HCT116 (cell line): ENCODE measurements at regions not wholly inside any gene's neighbourhood (a gene's known extent, or its start where the extent isn't known, plus 50 kb on each side); places are given as distances from the start of the nearest gene placed in this dataset.

Source experiments
- ATAC-seq: fragments of 200-7000 bp; cut with Tn5 transposase; 2 replicates; pipeline ENCODE4 v1.9.1; 2020; ENCODE audit warnings: mild to moderate bottlenecking, moderate library complexity
- BruUV-seq: library from RNA; stranded (reverse); fragments of 400-500 nt; replicated peaks from 2 replicates; lab custom pipeline; 2021; lab: Mats Ljungman, UMichigan
- CTCF ChIA-PET: fragments of 300-600 bp; sonication (Branson Sonifier 250); formaldehyde crosslinking; loops from one replicate; lab custom pipeline; 2021; ENCODE audit warnings: antibody characterized with exemption; lab: Charles Lee
- POLR2A ChIA-PET: fragments of 300-600, 350-600 bp; sonication (Branson Sonifier 250); formaldehyde crosslinking; loops from one replicate; lab custom pipeline; 2021; ENCODE audit warnings: antibody characterized with exemption; lab: Charles Lee
- RAD21 ChIA-PET, 2 experiments: fragments of 300-600 bp; sonication (Branson Sonifier 250); formaldehyde crosslinking; loops; one replicate each; lab custom pipeline; 2023; ENCODE audit warnings: low total read pairs in 2 of 2; ENCODE audit not compliant: uncharacterized antibody in 2 of 2, unreplicated experiment in 2 of 2, low non-redundant PET in 1 of 2; lab: Charles Lee
- DNase-seq: peaks from one replicate; pipeline ENCODE4 v3.0.0-alpha.2; 2010; ENCODE audit warnings: low read depth, low spot score
- H2AFZ ChIP-seq: fragments of 200-600 bp; shearing (Covaris generic), sonication (generic); 2 replicates; pipeline ENCODE4 v1.6.1; 2017; ENCODE audit warnings: low read depth, mixed run types, mixed read lengths, antibody characterized with exemption, low read length; ENCODE audit not compliant: poor library complexity, severe bottlenecking
- H3K27ac ChIP-seq: 2 replicates; pipeline ENCODE4 v1.5.1; 2012; ENCODE audit warnings: low read depth, low read length
- H3K27me3 ChIP-seq: fragments of 200-600 bp; sonication (generic); 2 replicates; pipeline ENCODE4 v1.6.1; 2016; ENCODE audit warnings: mixed run types, low read length, mixed read lengths; ENCODE audit not compliant: insufficient read depth
- H3K36me3 ChIP-seq, 2 experiments: fragments of 200-500 bp in 1 of 2; fragments of 200-600 bp in 1 of 2; sonication (Bioruptor generic) in 1 of 2; sonication (generic) in 1 of 2; 2 replicates each; pipeline versions ENCODE4 v1.5.1 to v1.6.1; 2014 to 2016; ENCODE audit warnings: low read length in 2 of 2, inconsistent platforms in 1 of 2, mixed read lengths in 1 of 2, mixed run types in 1 of 2; ENCODE audit not compliant: insufficient read depth in 2 of 2, control insufficient read depth in 1 of 2
- H3K4me1 ChIP-seq, 2 experiments: fragments of 200-600 bp in 1 of 2; sonication (generic) in 1 of 2; 2 replicates each; pipeline versions ENCODE4 v1.5.1 to v1.6.1; 2012 to 2017; ENCODE audit warnings: low read length in 2 of 2, inconsistent platforms in 1 of 2, mild to moderate bottlenecking in 1 of 2, mixed read lengths in 1 of 2, mixed run types in 1 of 2, moderate library complexity in 1 of 2; ENCODE audit not compliant: insufficient read depth in 2 of 2, control insufficient read depth in 1 of 2
- H3K4me2 ChIP-seq: fragments of 200-600 bp; sonication (generic); 2 replicates; pipeline ENCODE4 v1.6.1; 2017; ENCODE audit warnings: mixed run types, low read length, mixed read lengths
- H3K4me3 ChIP-seq, 2 experiments: fragments of 200-600 bp in 1 of 2; sonication (generic) in 1 of 2; replicated peaks in 1 of 2; 2 replicates each; pipeline ENCODE4 v1.5.1; 2011 to 2016; ENCODE audit warnings: low read length in 2 of 2, control low read depth in 1 of 2, low read depth in 1 of 2, mild to moderate bottlenecking in 1 of 2, mixed read lengths in 1 of 2, mixed run types in 1 of 2
- H3K79me2 ChIP-seq: fragments of 200-600 bp; sonication (generic); 2 replicates; pipeline ENCODE4 v1.6.1; 2017; ENCODE audit warnings: mild to moderate bottlenecking, mixed run types, low read length, moderate library complexity, mixed read lengths; ENCODE audit not compliant: insufficient read depth
- H3K9ac ChIP-seq: fragments of 200-600 bp; sonication (generic); 2 replicates; pipeline ENCODE4 v1.6.1; 2016; ENCODE audit warnings: low read length, mixed read lengths
- H3K9me2 ChIP-seq: fragments of 200-600 bp; sonication (generic), shearing (Covaris generic); 2 replicates; pipeline ENCODE4 v1.6.1; 2017; ENCODE audit warnings: mixed run types, mild to moderate bottlenecking, moderate library complexity; ENCODE audit not compliant: insufficient read depth
- H3K9me3 ChIP-seq, 2 experiments: fragments of 200-500 bp in 1 of 2; fragments of 200-600 bp in 1 of 2; sonication (Bioruptor generic) in 1 of 2; sonication (generic) in 1 of 2; 2 replicates each; pipeline ENCODE4 v1.6.1; 2014 to 2017; ENCODE audit warnings: low read length in 2 of 2, mixed read lengths in 2 of 2, inconsistent platforms in 1 of 2, low read depth in 1 of 2, mild to moderate bottlenecking in 1 of 2, mixed run types in 1 of 2, moderate library complexity in 1 of 2; ENCODE audit not compliant: control insufficient read depth in 1 of 2, insufficient read depth in 1 of 2
- H4K20me1 ChIP-seq: fragments of 200-600 bp; sonication (generic), shearing (Covaris generic); 2 replicates; pipeline ENCODE4 v1.6.1; 2017; ENCODE audit warnings: mixed run types, mild to moderate bottlenecking, moderate library complexity; ENCODE audit not compliant: insufficient read depth
- ATF3 ChIP-seq: IDR thresholded peaks from 2 replicates; pipeline ENCODE4 v1.6.1; 2012
- CBX3 ChIP-seq: IDR thresholded peaks from 2 replicates; pipeline ENCODE4 v1.6.1; 2012; ENCODE audit warnings: low read depth
- CEBPB ChIP-seq: IDR thresholded peaks from 2 replicates; pipeline ENCODE4 v1.6.1; 2012; ENCODE audit warnings: low read depth
- CTCF ChIP-seq, 3 experiments: fragments of 200-600 bp in 1 of 3; sonication (generic) in 1 of 3; IDR thresholded peaks in 2 of 3; conservative IDR thresholded peaks in 1 of 3; 2 replicates each; pipeline ENCODE4 v1.5.1; 2012 to 2017; ENCODE audit warnings: low read depth in 2 of 3, low read length in 2 of 3, antibody characterized with exemption in 1 of 3, borderline replicate concordance in 1 of 3, control low read depth in 1 of 3, mild to moderate bottlenecking in 1 of 3, mixed read lengths in 1 of 3, mixed run types in 1 of 3, moderate library complexity in 1 of 3; ENCODE audit not compliant: insufficient read depth in 1 of 3
- EGR1 ChIP-seq: IDR thresholded peaks from 2 replicates; pipeline ENCODE4 v1.6.1; 2012; ENCODE audit warnings: low read depth
- ELF1 ChIP-seq: IDR thresholded peaks from 2 replicates; pipeline ENCODE4 v1.6.1; 2012; ENCODE audit warnings: low read depth, borderline replicate concordance
- EZH2 ChIP-seq: fragments of 200-600 bp; sonication (generic); IDR thresholded peaks from 2 replicates; pipeline ENCODE4 v1.6.1; 2017; ENCODE audit warnings: antibody characterized with exemption, mixed run types
- EZH2phosphoT487 ChIP-seq: fragments of 200-600 bp; IDR thresholded peaks from 2 replicates; pipeline ENCODE4 v1.6.1; 2018; ENCODE audit warnings: antibody characterized with exemption, borderline replicate concordance
- FOSL1 ChIP-seq: IDR thresholded peaks from 2 replicates; pipeline ENCODE4 v1.6.1; 2012; ENCODE audit warnings: low read depth
- JUND ChIP-seq: IDR thresholded peaks from 2 replicates; pipeline ENCODE4 v1.6.1; 2012
- MAX ChIP-seq: IDR thresholded peaks from 2 replicates; pipeline ENCODE4 v1.6.1; 2012
- POLR2A ChIP-seq: IDR thresholded peaks from 2 replicates; pipeline ENCODE4 v1.7.0; 2011; ENCODE audit warnings: borderline replicate concordance; ENCODE audit not compliant: insufficient read depth, insufficient read length; ENCODE audit errors: extremely low read depth
- RAD21 ChIP-seq: IDR thresholded peaks from 2 replicates; pipeline ENCODE4 v1.6.1; 2012; ENCODE audit warnings: low read depth, mild to moderate bottlenecking
- SP1 ChIP-seq: IDR thresholded peaks from 2 replicates; pipeline ENCODE4 v1.6.1; 2012; ENCODE audit warnings: low read depth
- SRF ChIP-seq: IDR thresholded peaks from 2 replicates; pipeline ENCODE4 v1.6.1; 2012; ENCODE audit warnings: low read depth
- TCF7L2 ChIP-seq: IDR thresholded peaks from 2 replicates; pipeline ENCODE4 v1.7.0; 2011; ENCODE audit warnings: borderline replicate concordance, inconsistent platforms; ENCODE audit not compliant: insufficient read depth, insufficient read length; ENCODE audit errors: extremely low read depth
- YY1 ChIP-seq: IDR thresholded peaks from 2 replicates; pipeline ENCODE4 v1.6.1; 2011; ENCODE audit warnings: low read length, low read depth, moderate library complexity, mild to moderate bottlenecking; ENCODE audit not compliant: insufficient replicate concordance; ENCODE audit errors: extremely low read depth
- ZFX ChIP-seq: fragments of 450-650 bp; IDR thresholded peaks from 2 replicates; pipeline ENCODE4 v1.6.1; 2017
- intact Hi-C: fragments of 100-400 bp; cut with micrococcal nuclease; formaldehyde crosslinking; loops from 2 replicates; pipeline ENCODE4 v1.10.0; 2022

- no peak for TF ChIP-seq RAD21
- TF ChIP-seq EGR1, result no peak
- no peak for TF ChIP-seq TCF7L2
- no peak for TF ChIP-seq YY1
- TF ChIP-seq EZH2, result no peak
Observed at GRCh38 chr2:66696886-66697285, 262.0 kb downstream of the MEIS1 start (continued).

GRCh38 chr2:66697366-66697765 is 262.4 kb downstream of the MEIS1 start:
- no peak overlapping the region for H3K27ac ChIP-seq
- no peaks in the 10 kb centered on the region for H3K79me2 ChIP-seq
- H3K4me1 ChIP-seq, result no peaks in the 10 kb centered on the region
- no peak overlapping the region for H3K4me2 ChIP-seq
- H3K9me2 ChIP-seq, result no peaks in the 10 kb centered on the region
- H3K27me3 ChIP-seq, result no peaks in the 10 kb centered on the region
- ATAC-seq (no peak), DNase-seq (no peak)
- no peak overlapping the region for H3K9ac ChIP-seq
- no peak overlapping the region for H2AFZ ChIP-seq
- ChIA-PET RAD21 (no interaction called here), POLR2A (no interaction called here)
- intact Hi-C loops, result no loop called here
- no peak for TF ChIP-seq ELF1
- TF ChIP-seq CEBPB, result no peak
- TF ChIP-seq TCF7L2, result no peak
- no peak for TF ChIP-seq CBX3
- TF ChIP-seq RAD21, result no peak
- TF ChIP-seq EZH2phosphoT487, result no peak
- no peak for TF ChIP-seq ATF3
- TF ChIP-seq SP1, result no peak
- TF ChIP-seq SRF, result no peak
- TF ChIP-seq MAX, result no peak
- TF ChIP-seq EZH2, result no peak
- no peak for TF ChIP-seq POLR2A
- no peak for TF ChIP-seq EGR1
- TF ChIP-seq JUND, result no peak
- no peak for TF ChIP-seq CTCF (IDR thresholded peaks at IDR 0.05 in 2 of 3, conservative IDR thresholded peaks at IDR 0.05 in 1 of 3; ENCODE audit: borderline replicate concordance in 1 of 3, insufficient read depth in 1 of 3, low read depth in 2 of 3, low read length in 2 of 3)
- no peak for TF ChIP-seq ZFX
- no peak for TF ChIP-seq FOSL1
- TF ChIP-seq, all 23 proteins: peak for 0
- Histone ChIP-seq H4K20me1 (no peaks in the 10 kb centered on the region; the same call in 1 of the 2 replicates), H3K9me3 (peaks cover 0 to 3% of the 10 kb centered on the region in 2 experiments; a peak in 1 of 4 replicates), H3K4me3 (no peak overlapping the region), H3K36me3 (no peaks in the 10 kb centered on the region)
- CTCF ChIA-PET, result no interaction called here
- BruUV-seq, result no TSS peak
